IPS-NIHi7 (cell line): ENCODE measurements at regions not wholly inside any gene's neighbourhood (a gene's known extent, or its start where the extent isn't known, plus 50 kb on each side); places are given as distances from the start of the nearest gene placed in this dataset.
"Not testable (repeated sequence)": the region's sequence is repeated elsewhere in the genome, so short reads cannot be mapped to it uniquely, and the experiment has no call there.

Experiments used
- DNase-seq: peaks from one replicate; pipeline ENCODE4 v3.0.0; 2012; ENCODE audit warnings: mixed read lengths; ENCODE audit errors: extremely low spot score

GRCh38 chr10:8310930-8311329, 256.4 kb downstream of the GATA3 start:
- no peak for DNase-seq

GRCh38 chr10:8311526-8312070, 257.1 kb downstream of the GATA3 start:
- no peak for DNase-seq

- DNase-seq: no peak
Observed at GRCh38 chr10:8312079-8312478, 257.6 kb downstream of the GATA3 start.

GRCh38 chr10:8312781-8313180, 258.3 kb downstream of the GATA3 start:
- no peak for DNase-seq

- DNase-seq: no peak
Observed at GRCh38 chr10:8314486-8314885, 260.0 kb downstream of the GATA3 start.

GRCh38 chr10:8315619-8316021, 261.1 kb downstream of the GATA3 start:
- no peak for DNase-seq

- DNase-seq: no peak
Observed at GRCh38 chr10:8316284-8316683, 261.8 kb downstream of the GATA3 start.

DNA sequence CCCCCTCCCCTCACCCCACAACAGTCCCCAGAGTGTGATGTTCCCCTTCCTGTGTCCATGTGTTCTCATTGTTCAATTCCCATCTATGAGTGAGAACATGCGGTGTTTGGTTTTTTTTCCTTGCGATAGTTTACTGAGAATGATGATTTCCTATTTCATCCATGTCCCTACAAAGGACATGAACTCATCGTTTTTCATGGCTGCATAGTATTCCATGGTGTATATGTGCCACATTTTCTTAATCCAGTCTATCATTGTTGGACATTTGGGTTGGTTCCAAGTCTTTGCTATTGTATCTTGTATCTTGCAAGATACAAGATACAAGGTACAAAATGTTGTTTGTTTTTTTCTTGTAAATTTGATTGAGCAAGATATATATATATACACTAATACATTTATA, 263.9 kb downstream of the GATA3 start:
- DNase-seq: not testable (repeated sequence)

DNA sequence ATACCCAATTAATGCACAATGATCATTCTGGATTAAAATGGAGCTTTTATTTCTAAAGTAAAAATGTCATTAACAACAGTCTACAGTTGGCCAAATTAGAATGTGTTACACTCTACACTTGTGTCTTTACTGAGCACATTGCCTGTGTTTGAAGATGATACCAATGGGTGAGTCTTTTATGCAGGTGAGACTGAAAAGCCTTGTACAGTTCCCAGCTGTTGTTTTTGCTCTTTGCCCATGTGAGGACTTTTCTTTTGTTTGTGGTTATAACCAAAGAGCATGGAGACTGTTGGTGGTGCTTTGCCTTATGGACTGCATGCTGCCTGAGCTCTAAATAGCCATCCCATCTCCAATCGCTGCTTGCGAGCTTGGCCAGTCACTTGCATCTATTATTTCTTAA, 264.5 kb downstream of the GATA3 start:
- no peak for DNase-seq

GRCh38 chr10:8319704-8320103, 265.2 kb downstream of the GATA3 start:
- no peak for DNase-seq

DNA sequence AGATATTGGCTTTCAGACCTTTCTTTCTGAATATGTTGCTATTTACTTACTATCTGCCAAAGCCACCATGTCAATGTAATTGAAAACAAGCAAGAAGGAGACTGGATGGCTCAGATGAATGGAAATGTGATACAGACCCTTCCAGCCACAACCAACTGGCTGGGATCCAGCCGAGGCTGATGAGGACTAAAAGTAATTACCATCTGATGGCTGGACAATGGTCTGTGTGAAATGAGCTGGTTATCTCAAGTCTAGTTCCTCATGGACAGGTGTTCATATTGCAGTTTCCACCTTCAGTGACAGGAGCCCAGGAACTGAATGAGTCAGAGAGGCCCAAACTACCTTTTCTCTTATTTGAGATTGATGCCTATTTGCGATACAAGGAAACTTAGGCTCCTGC, 267.5 kb downstream of the GATA3 start:
- DNase-seq: no peak

GRCh38 chr10:8323428-8324054, 269.1 kb downstream of the GATA3 start:
- no peak for DNase-seq

DNA sequence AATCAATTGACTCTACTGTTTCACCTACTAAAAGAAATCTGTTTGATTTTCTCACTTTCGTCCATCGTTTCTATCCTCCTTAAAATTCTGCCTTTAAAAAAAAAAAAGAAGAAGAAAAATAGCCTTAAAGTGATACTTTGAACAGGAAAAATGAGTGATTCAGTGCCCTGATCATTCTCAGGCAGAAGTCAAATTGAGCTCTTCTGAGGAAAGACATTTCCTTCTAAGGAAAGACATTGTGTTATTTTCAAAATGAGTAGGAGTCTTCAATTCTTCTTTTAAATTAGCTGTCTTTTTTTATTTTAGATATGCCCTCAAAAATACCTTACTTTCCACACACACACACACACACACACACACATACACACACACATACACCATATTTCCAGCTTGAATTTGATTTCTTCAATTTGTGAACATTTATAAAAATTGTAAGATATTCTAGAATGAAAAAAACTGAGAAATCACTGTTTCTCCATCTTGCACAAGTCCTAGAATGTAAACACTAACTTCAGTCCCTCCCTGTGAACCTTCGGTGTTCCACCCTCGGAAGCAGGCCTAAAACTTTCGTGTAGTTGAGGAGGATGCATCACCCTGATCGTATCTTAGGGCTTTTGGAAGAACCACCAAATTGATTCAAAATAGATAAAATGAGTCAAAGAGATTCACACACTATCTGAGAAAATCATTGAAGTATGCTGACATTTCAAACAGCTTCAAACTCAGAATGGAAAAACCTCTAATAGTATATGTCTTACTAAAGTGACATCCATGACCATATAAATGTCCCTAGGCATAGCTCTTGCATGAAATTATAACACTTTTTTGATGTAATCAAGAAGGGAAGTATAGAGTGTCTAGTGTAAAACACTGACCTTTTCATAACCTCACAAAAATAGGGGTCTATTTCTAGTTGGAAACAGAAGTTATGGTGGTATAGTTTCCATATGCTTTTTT, 270.8 kb downstream of the GATA3 start:
- DNase-seq: no peak

GRCh38 chr10:8326396-8327139, 272.1 kb downstream of the GATA3 start:
- DNase-seq: no peak

GRCh38 chr10:8327140-8327423, 272.6 kb downstream of the GATA3 start:
- no peak for DNase-seq

DNA sequence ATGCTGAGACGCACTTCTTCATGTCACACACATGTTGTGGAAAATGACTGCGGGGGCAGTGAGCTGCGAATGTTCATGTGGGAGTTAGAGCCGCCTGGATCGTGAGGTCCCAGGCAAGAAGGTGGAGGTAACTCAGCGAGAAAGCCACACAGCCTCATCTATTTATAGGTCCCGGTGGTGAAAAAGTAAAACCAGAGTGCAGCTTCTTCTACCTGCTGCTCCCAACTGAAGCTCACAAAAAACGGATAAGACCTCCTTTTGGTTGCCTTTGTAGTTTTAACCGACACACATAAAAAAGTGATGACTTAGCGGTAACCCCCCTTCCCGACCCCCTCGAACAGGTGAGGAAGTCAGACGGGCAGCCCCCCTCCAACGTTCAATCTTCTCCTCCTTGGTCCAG, 276.9 kb downstream of the GATA3 start:
- DNase-seq: no peak

- peak; percentile 37 for DNase-seq
Observed at GRCh38 chr10:8331896-8332729, 277.6 kb downstream of the GATA3 start.

GRCh38 chr10:8332730-8333111, 278.2 kb downstream of the GATA3 start:
- DNase-seq: no peak

GRCh38 chr10:8334631-8335030, 280.1 kb downstream of the GATA3 start:
- no peak for DNase-seq

DNA sequence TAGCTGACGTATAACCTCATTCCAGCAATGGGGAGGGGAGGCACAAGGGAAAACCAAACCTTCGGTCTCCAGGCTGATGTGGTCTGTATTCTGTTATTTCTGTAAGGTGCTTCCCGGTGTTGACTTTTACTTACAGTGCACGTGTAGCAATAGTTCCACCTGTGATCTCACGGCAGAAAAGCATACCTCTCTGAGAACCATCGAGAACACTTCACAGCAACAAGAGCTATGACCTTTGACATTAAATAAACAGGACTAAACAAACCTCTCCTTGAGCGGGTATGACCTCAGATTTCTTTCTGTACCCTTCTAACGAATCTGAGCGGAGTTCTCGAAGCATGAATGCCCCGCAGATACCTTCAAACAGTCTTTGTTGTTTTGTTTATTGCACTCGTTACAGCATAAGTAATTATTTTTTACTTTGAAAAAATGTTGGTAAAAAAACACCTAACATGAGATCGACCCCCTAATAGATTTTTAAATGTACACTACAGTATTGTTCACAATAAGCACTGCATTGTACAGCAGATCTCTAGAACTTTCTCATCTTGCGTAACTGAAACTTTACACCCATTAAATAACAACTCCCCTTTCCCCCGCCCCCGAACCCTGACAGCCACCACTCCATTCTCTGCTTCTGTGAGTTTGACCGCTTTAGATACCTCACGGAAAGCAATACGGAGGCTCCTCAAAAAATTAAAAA, 282.3 kb downstream of the GATA3 start:
- no peak for DNase-seq

- DNase-seq: no peak
Observed at GRCh38 chr10:8337332-8337651, 282.8 kb downstream of the GATA3 start.
